GM11168 (cell line): ENCODE measurements at regions not wholly inside any gene's neighbourhood (a gene's known extent, or its start where the extent isn't known, plus 50 kb on each side); places are given as distances from the start of the nearest gene placed in this dataset.

Experiments
- in situ Hi-C: fragments of 300-500 bp; cut with MboI; formaldehyde crosslinking; loops from one replicate; pipeline ENCODE4 v1.12.0; 2022; ENCODE audit warnings: low sequenced_read_pairs; ENCODE audit not compliant: unreplicated experiment

DNA sequence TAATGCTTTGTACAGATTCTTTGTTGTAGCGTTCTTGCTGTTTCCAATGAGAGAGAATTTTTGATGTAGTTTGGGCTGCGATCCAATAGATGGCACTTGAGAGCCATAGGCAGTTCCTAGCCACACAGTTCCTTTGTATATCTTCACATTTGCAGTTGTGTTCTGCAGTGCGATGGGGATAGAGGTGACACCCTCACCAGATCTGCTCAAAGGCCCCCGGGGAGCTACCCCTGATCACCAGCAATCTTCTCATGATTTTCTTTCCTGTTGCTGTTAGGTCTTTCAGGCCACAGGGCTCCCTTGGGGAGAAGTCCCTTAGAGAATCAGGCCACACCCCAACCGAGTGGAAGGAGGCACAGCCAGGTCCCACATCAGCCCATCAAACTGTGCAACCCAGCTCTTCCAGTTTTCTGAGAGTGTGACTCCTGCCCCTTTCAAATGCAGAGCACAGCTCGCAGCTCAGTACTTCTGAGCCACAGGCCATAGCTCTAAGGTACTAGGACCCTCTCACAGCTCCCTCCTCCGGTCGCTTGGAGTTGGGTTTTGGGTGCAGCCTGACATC, 353.7 kb downstream of the SLCO4C1 start:
- in situ Hi-C loops, result no loop called here

DNA sequence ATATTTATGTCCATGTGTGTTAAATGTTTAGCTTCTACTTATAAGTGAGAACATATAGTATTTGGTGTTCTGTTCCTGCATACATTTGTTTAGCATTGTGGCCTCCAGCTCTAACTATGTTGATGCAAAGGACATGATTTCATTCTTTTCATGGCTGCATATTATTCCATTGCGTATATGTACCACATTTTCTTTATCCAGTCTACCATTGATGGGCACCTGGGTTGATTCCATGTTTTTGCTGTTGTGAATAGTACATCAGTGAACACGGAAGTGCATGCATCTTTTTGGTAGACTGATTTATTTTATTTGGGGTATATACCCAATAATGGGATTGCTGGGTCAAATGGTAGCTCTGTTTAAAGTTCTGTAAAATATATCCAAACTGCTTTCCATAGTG, 359.0 kb downstream of the SLCO4C1 start:
- in situ Hi-C loops, result no loop called here

DNA sequence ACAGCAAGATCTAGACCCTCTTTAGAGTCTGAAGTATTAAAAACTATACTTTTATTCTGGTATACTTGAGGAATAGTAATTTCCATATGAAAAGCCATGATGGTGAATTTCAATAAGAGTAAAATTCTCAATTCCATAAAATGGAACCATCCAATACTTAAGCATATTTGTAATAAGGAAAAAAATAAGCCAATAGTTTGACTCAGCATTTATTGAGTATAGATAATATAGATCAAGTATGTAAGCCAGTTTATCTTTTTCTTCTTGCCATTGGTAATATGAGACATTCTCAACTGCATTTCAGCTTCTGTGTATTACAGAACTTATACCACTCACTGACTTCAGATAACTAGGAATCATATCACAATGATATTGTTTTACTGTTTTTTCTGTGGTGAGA, 361.0 kb downstream of the SLCO4C1 start:
- in situ Hi-C loops, result no loop called here

DNA sequence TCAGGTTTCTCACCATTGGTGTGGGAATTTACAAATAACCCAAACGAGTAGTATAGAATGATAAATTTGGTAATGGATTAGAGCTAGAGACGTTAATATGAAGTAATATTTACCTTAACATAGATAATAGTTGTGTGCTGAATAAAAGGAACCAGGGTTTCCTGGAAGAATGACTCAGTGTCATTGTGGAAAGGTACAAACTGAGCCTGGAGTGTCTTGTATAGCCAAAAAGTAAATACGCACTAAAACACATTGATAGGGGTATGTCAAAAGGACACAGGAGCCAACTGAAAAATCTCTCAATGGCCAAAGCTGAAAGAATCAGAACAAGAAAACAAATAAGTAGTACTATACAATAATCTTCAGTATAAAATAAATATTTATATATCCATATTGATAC, 363.5 kb downstream of the SLCO4C1 start:
- in situ Hi-C loops, result no loop called here

DNA sequence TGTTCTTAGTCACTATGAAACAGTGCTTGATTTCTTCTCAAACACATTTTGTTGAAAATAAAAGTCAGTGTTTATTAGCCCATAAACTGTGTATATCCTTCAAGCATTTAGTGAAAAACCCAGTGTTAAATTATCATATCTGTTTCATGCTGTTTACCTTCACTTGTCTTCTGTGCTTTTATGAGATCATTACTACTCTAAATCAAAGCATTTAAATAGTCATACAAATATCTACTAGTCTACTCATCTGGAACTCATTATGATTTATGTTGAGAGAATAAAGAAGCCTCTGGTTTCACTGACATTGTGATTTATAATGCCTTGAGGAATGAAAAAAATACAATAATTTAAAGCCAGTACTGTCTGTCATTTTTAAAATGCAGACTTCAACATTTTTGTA, 366.5 kb downstream of the SLCO4C1 start:
- in situ Hi-C loops, result no loop called here

DNA sequence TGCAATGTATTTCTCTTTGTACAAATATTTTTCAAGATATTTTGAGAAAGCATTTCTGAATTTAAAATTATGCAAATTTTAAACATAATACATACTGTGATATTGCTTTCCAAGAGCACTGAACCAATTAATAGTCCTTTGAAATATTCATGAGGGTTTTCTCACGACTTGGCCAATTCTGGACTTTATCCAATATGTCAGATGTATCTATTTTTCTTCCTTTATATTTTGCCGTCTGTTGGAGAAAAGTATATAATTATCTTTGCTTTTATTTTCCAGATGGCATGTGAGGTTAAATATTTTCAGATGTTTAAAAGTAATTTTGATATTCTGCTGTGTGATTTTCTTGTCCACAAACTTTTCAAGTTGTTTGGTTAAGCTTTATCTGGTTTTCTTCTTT, 378.9 kb downstream of the SLCO4C1 start:
- in situ Hi-C loops, result no loop called here

DNA sequence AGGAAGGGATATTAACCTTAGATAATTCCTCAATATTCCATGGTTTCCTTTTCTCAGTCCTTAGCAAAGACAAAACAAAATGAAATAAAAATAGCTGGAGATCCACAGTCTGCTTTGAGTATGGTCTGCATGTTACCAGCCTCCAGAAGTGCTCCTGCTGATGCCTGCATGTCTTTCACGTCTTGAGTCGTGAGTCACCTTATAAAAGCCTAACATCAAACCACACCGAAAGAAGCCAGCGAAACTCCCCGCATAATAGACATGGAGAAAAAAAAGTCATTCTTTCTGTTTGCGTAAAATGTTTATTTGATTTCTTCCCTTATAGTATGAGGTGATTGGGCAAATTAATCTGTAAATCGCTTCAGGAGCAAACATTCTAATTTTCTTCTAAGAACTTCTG, 380.5 kb downstream of the SLCO4C1 start:
- in situ Hi-C loops, result no loop called here

DNA sequence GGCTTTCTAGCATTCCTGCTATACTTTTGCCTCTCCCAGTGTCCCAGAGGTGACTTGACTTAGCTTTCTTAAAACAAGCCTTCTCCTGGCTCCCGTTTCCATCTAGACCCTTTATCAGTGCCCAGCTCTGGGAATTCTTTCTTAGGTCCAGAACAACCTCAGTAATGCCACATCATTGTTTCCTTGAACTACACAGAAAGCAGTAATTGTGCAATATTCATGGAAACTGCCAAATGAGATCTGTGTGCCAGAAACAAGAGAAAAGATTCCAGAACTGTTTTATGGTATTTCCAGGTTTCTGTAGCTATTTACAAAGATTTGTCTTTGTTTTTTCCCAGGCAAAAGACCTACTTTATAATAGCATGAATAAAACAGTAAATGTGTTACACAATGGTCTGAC, 391.3 kb downstream of the SLCO4C1 start:
- in situ Hi-C loops, result no loop called here

DNA sequence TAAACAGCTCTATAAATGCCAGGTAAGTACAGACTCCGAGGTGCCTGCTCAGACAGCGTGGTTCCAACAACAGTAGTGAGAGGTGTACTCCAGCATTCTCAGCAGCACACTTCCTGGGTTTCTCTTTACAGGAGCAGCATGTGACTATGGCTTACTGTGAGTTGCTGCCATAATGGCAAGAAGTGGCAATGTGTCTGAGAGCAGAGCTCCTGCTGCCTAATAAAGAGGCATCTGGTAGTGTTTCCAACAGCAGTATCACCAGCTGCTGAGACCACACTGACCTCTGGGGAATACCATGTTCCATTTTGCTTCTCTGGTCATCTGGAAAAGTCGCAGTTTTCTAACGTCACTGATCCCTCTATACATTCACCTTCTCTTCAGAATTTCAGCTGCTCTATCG, 398.2 kb downstream of the SLCO4C1 start:
- in situ Hi-C loops, result no loop called here

DNA sequence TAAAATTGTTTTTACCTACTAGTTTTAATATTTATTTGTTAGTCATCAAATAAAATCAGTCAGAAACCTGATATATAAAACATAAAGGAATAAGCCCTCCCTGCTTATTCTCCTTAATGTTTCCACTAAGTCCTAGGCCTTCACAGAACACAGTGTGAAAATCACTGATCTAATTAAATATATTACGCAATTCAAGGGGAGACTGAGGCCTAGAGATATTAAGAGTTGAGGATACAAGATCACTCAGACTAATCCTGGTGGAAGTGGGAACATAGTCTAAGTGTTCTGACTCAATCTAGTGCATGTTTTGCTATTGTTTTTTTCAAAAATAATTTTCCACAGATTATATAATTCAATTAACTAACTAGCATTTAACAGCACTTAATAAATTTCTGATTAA, 401.1 kb downstream of the SLCO4C1 start:
- in situ Hi-C loops, result no loop called here

DNA sequence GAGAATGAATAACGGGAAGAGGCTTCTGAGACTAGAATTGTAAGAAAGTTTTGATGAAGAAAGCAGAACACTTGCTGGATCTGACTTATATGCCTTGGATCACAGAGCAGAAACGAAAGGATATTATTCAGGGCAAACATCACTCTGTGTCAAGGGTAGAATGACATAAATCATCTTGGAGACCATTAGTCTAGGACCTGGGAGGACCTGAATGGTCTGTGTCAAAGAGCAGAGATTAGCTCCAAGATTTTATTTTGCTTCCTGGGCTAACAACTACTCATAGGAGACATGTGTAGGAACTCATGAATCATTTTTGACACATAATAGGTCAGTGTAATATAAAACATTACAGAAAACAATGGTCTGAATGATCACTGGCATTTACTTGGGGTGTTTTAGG, 417.9 kb downstream of the SLCO4C1 start:
- in situ Hi-C loops, result no loop called here

DNA sequence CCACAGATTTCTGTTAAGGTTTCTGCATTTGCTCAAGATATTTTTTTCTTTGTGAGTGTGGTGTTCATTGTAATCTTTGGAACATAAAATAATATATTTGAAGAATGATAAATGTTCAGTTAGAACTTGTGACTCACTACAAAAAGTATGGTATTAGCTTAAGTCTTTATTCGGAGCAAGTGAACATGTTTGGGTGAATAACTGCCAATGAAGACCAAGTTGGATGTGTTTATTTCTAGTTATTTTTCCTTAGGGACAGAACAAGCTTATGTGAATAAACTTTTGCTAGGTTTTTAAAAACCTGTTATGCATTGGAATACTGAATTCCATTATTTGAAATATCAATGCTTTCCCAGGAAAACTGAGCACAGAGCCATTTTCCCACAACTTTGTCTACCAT, 418.6 kb downstream of the SLCO4C1 start:
- in situ Hi-C loops, result no loop called here

DNA sequence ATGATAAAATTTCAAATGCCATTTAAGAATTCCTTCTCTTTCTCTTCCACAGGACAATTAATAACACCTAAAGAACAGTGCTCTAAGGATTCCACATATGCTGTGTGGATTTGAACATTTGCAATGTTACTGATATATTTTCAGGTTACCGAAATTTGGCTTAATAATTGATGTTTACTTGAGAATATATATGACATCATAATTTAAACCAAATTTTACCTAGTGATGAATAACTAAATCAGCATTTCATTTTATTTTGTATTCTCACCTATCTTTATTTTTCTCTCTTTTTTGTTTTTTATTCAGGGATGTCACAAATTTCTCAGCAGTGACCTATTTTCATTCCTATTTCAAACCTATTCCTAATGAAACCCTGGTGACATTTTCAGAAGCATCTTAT, 429.6 kb downstream of the SLCO4C1 start:
- in situ Hi-C loops, result no loop called here

DNA sequence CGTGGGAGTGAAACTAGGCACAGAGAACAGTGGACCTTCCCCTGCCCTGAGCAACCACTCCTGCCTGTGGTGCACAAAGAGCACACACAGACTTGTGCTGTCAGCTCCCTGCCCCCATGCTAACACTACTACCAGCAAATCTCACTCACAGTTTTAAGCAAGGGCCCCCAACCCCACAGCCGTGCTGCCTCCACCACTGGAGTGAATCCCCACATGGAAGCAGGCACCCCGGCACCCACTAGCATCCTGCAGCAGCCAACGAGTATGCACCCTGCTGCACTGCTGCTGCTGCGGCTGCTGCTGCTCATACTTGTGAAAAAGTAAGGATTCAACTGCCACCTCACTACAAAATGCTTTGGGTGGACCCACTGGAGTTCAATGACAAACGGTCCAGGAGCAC, 435.5 kb downstream of the SLCO4C1 start:
- in situ Hi-C loops, result no loop called here

DNA sequence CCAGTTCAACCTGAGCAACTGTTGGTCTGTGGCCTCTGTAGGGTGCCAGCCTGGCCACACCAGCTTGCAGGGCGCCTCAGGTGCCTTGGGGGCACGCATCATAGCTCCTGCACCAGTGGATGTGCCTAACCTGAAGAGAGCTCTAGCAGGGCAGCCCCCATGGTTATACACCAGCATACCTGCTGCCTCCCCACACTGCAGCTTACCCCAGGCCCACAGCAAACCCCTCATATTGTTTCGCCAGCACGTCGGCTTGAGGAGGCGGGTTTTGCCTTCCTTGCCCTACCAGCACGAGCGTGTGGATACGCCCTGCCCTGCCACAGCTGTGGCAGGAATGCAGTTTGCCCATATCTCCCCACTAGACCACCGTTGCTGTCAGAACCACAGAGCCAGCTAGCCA, 435.9 kb downstream of the SLCO4C1 start:
- in situ Hi-C loops, result no loop called here

DNA sequence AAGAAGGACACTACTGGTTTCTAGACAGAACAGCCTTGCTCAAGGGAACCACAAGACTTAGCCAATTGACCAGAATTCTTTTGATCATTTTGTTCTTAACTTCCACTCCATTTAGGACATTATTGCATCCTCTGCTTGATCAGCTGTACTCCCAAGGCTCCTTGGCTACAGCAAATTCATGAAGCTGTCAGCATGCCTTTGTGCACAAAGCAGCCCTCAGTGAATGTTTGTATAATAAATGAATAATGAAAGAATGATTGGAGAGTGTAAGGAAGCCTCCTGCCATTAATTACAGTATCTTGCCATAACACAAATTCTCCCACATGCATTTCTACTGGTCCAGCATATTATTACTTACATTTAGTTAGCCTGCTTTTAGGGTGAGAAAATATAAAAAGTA, 449.6 kb downstream of the SLCO4C1 start:
- in situ Hi-C loops, result no loop called here

DNA sequence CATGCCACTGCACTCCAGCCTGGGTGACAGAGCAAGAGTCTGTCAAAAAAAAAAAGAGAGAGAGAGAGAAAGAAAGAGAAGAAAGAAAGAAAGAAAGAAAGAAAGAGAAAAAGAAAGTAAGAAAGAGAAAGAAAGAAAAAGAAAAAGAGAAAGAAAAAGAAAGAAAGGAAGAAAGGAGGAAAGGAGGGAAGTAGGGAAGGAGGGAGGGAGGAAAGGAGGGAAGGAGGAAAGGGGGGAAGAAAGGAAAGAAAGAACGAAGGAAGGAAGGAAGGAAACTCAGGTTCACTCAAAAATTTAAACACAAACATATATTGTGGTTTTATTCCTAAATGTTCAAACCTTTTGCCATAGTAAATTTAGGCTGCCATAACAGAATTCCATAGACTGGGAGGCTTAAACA, 453.0 kb downstream of the SLCO4C1 start:
- in situ Hi-C loops, result no loop called here

DNA sequence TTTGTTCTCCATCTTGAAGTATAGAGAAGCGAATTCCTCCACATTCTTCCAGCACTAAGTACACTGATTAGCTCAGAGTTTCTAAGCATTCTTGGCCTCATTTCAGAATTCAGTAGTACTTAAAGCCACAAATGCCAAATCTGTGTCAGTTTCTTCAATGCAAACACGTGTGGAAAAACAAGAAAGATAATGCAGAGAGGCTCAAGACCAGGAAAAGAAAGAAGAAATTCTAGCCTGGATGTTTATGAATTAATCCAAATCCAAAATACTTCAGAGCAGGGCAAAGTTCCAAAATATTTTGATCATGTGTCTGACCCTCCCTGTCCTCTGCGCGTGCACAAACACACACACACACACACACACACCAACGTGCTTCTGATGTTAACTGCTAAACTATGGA, 457.6 kb downstream of the SLCO4C1 start:
- in situ Hi-C loops, result no loop called here

DNA sequence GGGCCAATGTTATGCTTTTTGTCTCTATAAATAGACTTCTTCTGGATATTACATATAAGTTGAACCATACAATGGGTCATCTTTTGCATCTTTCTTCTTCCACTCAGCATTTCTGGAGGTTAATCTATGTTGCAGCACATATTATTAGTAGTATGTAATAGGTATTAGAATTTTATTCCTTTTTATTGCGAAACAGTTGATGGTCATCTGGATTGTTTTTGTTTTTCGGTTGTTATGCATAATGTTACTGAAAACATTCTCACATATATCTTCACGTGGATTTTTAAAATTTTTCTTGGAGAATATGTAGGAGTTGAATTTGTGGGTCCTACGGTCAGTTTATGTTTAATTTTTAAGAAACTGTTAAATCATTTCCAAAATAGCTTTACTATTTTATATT, 466.8 kb downstream of the SLCO4C1 start:
- in situ Hi-C loops, result no loop called here

DNA sequence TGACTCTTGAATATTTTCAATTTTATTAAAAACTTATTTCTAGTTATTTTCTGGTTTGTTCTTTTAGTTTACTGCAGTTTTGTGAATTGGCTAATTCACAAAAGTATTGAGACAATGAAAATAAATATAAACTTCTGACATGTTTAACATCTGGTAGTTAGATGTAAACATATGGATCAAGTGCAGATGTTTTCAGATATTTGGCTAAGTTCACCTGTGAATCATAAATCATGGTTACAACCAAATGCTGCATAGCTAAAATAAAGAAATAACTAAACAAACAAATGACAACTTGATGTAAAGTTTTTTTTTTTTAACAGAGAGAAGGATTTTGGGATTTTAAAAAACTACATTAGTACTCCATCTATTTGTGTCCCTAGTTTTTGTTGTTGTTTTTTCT, 484.6 kb downstream of the SLCO4C1 start:
- in situ Hi-C loops, result no loop called here

DNA sequence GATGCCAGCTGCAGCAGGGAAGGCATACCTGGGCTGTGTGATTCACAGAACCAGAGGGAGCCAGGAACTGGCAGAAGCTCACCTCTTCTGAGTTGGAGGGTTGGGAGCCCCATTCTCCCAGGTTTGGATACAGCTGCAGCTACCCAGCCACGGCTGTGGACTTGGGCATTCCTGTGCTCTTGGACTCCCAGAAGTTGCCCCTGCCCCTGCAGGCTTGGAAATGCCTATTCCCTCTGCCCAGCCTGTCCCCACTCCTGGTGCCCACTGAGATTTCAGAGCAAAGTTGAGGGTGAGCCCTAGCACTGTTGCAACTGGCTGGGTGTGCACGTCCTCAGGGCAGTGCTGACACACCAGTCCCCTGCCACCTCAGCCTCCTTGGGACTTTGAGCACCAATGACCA, 489.7 kb downstream of the SLCO4C1 start:
- in situ Hi-C loops, result no loop called here

DNA sequence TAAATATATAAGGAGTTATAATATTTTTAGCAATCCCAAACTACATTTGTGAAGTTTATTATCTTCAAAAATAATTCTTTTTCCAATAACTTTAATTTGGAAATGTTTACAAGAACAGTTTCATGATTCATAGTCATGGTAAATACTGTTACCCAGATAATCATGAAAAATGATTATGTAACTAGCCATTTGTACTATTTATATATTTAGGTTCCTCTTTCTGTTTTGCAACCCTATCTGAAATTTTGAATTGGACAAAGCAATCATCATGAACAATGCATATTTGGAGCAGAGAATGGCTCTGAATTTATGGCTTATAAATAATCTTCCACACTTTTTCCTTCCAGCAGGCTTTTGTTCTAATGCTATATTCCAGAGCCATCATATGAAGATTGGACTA, 499.7 kb downstream of the SLCO4C1 start:
- in situ Hi-C loops, result no loop called here

DNA sequence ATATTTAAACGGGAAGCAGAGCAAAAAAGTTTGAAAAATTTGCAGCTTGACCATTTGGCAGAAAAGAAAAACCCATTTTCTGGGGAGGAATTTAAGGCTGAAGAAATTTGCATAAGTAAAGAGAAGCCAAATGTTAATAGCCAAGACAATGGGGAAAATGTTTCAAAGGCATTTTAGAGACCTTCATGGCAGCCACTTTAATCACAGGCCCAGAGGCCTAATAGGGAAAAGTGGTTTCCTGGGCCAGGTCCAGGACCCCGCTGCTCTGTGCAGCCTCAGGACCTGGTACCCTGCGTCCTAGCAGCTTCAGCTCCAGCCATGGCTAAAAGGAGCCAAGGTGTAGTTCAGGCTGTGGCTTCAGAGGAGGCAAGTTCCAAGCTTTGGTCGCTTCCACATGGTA, 507.3 kb downstream of the SLCO4C1 start:
- in situ Hi-C loops, result no loop called here
